Activated CD4-positive, alpha-beta T cell treated with anti-CD3 and anti-CD28 coated beads, Interleukin-10, Interleukin-2, amounts not matched to agents 100 ng/mL and 50 ng/mL, durations not matched to agents 16 hours and 8 hours (primary cell): ENCODE measurements at regions not wholly inside any gene's neighbourhood (a gene's known extent, or its start where the extent isn't known, plus 50 kb on each side); places are given as distances from the start of the nearest gene placed in this dataset.
"Not testable (repeated sequence)": the region's sequence is repeated elsewhere in the genome, so short reads cannot be mapped to it uniquely, and the experiment has no call there.

ENCODE experiments used
- DNase-seq: peaks from one replicate; pipeline ENCODE4 v3.0.0-alpha.2; 2020

DNA sequence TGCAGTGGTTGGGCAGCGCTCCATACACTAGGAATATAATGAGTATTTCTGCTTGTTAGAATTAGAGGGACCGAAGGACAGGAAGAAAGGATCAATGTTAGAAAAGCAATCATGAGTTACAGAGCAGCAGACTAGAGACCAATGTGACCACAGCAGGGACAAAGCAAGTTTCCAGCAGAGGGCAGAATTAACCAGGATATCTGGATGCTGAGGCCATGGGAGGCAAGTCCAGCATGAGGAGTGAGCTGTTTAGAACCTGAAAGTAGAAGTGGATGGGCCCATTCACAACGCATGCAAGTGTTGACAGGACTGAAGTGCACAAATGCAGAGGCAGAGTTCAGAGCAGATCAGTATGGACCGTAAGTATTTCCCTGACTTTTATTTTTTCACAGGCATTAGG, 910.4 kb upstream of the GYPC start:
- peak; percentile 0 for DNase-seq

DNA sequence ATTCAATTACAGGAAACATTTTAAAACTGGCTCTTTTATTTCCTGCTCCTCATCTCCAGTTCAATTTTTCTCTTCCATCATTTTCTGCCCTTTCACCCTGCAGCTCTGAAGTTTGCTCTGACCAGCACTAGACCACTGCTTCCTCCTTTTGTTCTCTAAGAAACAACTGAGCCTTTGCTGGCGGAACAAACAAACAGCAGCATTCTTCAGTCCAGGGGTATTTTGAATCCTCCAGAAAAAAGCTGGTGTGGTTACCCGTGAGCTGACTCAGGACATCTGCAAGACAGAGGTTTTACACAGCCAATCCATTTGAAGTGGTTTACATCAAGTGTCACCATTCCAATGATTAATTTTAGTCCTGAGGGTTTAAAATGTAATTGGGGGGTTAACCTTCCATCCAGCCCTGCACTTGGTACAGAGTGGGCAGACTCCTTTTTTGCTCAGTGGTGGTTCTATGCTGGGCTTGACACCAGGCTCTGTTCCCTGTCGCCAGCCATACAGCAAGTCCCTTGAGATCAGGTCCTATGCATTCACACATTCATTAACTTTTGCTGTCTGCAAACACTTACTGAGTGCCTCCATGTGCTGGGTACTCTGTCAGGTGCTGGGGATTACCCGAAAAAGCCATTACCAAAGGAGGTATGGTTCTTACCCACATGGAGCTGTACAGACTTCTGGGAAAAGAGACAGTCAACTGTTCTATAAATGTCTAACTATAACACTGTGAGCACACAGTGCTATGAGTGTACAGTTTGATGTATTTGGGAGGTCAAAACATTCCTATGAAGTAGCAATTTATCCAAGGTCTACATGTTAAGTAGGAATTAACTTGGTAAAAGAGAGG, 909.4 kb upstream of the GYPC start:
- no peak for DNase-seq

DNA sequence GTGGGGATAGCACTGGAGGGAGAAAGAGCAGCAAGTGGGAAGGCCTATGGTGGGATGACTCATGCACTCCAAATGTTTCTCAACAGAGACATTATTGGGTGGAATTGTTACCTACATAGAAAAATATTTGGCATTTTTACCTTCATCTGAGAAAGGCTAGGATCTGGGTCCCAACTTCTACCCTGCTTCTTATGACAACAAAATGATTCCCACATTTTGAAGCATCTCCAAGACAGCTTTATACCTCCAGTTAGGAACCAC, 908.9 kb upstream of the GYPC start:
- DNase-seq: no peak

DNA sequence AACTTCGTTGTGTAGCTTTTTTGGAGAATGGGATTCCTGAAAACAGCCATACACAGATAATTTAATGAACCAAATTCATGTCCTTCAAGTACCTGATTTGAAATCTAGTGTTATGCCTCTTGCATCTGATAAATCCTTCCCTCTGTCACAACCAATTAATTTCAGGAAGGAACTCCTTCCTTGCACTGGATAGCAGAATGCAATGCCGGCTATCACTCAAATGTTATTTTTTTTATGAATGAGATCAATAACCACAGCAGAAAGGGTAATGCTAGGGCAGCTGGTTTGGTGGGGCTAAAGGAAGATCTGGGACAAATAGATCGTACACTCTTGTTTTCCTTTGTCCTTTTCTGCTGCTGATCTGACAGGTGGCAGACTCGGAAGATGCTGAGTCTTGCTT, 899.5 kb upstream of the GYPC start:
- DNase-seq: no peak

DNA sequence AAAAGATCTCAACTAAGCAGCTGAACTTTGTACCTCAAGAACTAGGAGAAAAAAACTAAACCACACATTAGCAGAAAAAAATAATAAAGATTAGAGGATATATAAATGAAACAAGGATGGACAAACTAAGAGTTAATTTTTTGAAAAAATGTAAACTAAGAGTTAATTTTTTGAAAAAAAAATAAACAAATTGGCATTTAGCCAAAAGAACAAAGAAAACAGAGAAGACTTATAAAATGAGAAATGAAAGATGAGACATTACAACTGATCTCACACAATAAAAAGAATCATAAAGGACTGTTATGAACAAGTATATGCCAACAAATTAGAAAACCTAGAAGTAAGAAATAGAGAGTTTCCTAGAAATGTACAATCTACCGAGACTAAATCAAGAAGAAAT, 859.2 kb upstream of the GYPC start:
- DNase-seq: no peak

DNA sequence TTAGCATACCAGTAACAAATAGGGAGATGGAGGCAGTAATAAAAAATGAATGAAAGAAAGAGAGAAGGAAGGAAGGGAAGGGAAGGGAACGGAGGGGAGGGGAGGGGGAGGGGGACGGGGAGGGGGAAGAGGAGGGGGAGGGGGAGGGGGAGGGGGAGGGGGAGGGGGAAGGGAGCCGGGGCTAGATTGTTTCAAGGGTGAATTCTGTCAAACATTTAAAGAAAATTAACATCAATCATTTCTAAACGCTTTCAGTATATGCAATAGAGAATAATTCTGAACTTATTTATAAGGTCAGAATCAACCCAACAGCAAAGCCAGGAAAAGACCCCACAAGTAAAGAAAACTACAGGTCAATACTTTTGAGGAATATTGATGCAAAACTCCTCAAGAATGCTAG, 858.8 kb upstream of the GYPC start:
- no peak for DNase-seq

DNA sequence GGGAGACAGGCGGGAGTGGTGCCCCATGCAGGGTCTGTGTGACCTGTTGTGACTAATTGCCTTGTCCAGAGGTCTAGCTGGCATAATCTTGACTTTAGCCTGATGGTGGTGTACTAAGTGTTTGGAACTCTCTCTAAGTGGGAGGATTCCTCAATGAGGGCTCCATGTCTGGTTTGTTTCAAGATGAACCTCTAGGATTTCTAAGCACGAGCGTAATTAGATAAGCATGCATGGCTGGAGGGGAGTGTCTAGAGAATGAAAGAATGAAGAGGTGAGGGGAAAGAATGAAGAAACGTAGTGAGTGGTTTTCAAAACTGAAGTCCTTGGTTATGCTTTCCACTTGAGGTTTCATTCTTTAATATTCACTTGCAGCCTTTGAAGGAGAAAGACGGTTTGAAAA, 833.2 kb upstream of the GYPC start:
- DNase-seq: no peak

DNA sequence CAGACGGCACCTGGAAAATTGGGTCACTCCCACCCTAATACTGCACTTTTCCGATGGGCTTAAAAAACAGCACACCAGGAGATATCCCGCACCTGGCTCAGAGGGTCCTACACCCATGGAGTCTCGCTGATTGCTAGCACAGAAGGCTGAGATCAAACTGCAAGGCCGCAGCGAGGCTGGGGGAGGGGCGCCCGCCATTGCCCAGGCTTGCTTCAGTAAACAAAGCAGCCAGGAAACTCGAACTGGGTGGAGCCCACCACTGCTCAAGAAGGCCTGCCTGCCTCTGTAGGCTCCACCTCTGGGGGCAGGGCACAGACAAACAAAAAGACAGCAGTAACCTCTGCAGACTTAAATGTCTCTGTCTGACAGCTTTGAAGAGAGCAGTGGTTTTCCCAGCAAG, 830.2 kb upstream of the GYPC start:
- not testable (repeated sequence) for DNase-seq

DNA sequence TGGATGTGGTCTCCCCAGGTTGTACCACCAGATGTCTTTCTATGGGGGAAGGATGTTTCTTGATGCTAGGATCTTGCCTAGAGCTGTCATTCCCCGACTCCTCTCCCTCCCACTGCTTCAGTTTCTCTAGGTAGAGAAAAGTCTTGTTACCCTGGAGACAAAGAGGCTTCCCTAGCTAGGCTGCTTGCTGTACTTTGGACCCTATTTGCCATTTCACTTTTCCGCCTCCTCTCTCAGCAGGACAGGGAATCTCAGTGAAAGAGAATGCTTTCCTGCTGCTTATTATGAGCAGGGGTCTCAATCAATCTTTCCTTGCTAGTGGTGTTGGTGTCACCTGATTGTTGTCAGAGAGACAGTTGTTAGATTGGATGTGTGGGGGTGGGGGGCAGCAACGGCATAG, 818.8 kb upstream of the GYPC start:
- DNase-seq: no peak

DNA sequence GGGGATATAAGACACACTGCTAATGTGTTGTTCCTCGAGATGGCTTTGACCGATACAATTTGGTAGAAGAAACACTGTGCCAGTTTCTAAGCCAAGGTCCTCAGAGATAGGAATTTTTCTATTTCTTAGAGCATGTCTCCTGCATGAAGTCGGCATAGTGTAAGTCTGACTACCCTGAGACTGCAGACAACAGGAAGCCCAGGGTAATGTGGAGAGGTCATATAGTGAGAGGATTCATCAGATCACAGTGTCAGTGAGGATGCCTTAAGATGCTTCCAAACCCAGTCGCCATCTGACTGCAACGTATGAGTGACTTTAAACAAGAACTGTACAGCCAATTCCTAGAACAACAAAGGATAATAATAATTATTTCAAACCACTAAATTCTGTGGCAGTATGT, 818.3 kb upstream of the GYPC start:
- no peak for DNase-seq

DNA sequence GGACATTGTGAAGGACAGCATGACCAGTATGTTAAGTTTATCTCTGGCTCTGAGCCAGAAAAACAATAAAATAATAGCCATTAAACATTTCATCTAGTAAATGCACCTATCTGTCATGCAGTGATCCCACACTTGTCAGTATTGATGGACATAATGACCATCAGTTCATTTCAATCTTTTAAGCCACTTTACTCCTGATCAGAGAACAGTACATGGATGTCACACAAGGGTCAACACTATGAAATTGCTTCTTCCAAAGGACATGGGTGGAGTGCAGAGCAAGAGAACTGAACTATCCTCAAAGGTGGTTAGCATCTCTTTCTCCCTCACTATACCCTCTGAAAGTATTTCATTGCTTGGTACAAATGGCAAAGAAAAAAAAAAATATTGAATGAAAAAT, 816.0 kb upstream of the GYPC start:
- DNase-seq: no peak

DNA sequence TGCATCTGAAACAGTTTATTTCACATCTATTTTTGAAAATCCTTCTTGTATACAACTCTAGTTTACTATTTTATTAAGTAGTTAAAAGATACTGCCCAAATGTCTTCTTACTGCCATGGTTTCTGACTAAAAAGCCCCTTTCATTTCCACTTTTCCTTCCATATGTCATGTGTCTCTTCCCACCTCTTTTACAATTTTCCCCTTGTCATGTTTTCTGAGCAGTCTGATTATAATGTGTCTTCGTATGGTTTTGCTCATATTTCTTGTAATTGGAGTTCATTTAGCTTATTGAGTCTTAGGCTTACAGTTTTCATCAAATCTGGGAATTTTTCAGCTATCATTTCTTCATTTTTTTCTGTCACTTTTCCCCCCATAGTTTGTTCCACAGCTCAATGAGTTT, 813.9 kb upstream of the GYPC start:
- no peak for DNase-seq

DNA sequence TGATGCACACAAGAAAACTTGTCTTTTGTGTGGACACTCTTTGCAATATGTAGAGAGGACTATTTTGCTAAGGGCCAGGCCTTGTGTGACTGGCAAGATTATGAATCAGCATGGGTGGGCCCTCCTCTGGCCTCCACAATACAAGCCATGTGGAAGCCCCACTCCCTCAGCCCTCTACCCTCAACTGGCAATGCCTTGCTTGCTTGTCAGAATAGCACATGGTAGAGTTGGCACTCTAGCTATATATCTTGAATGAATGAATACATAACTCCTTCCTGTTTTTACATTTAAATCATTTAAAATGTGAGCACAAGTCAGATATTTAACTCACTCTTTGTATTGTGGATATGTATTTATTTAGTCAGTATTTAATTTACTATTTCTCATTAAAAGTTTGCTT, 805.4 kb upstream of the GYPC start:
- DNase-seq: no peak

DNA sequence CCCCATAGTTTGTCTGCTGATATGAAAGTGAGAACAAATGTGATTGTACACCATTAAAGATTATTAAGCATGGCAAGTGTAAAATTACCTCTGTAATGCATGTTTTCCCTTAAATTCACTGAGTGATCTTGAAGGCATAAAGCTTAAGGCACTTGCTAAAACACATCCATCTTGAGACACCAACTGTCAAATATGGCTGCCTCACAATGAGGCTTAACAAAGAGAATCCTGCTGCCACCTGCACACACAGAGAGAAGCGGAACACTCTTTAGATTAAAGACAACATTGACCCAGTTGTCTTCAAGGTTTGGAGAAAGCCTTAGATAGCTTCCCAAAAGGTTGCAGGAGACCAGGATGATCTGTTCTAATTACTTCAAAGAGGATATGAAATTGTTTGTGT, 803.6 kb upstream of the GYPC start:
- DNase-seq: no peak

DNA sequence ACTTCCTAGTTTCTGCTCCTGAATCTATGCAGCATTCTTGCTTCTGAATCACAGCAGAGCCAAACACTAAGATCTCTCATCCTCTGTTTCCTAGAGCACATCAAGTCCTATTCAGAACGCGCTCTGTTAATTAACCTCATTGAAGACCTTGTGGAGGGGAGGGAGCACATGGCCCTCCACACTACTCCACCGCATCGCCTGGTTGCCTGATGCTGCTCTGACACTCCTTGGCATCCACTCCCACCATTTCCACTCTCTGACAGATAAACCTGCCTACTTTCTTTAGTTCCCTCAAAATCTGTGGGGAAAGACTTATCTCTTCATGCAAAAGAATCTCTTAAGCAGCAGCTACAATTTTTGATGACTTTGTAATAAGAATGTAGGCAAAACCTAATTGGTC, 802.3 kb upstream of the GYPC start:
- DNase-seq: no peak

DNA sequence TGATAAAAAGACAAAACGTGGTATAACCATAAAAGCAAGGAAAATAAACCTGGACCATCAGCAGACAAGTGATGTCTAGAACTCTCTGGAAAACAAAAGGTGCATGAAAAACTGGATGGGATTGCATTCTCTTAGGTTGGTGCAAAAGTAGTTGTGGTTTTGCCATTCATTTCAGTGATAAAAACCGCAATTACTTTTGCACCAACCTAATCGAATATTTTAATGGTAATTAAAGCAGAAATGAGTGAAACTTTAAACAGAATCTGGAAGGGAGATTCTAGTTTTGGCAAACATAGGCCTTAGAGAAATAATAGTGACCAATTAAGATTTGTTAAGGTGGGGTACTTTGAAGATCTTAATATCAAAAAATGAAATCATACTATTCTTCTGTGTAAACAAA, 800.8 kb upstream of the GYPC start:
- DNase-seq: no peak

DNA sequence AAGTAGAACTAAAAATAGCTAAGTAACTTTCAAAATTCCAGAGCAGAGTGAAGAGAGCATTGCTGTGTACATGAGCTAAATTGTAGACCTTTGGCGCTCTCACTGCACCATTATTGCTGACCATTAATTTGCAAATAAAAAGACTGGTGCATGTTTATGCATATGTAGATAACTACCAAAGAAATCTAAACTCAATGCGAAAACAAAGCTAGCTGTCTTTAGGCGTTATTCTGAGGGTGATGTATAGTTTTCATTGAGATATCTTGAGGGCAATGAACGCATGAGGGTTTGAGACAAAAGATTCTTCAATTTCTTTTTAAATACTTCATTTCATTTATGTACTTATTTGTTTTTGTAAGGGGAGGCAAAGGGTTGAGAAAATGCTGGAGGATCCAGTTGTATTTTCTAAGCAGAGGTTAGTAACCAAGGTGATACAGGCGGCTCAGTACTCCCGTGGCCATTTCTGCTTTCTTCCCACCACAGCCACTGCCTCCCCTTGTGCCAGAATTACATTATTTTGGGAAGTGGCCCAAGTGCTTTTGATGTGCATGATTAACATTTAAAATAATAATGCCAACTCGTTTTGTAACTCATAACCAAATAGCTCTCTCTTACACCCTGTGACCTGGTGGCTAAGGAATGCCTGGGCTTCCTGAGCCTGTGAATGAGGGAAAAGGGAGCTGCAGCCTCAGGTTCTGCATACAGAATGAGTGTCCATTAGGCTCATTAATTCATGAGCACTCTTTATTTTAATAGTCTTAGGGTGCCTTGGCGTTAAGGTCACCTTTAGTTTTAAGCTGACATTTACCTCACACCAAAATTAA, 797.8 kb upstream of the GYPC start:
- no peak for DNase-seq

DNA sequence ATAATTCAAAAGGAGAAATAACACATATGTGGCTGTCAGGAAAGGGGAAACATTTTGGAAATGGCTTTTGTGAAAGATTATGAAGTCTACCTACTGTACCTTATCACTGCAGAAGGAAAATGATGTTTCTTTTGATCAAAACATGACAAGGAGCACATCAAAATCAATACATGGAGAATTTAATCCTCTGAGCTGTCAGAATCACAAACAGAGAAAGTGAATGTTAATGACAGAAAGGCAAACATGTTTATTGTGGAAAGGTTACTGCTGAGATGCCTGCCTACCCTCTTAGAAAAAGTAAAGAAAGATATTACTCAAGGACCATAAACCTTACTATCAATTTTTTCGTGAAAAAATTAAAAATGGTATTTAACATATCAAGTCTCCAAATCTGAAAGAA, 794.5 kb upstream of the GYPC start:
- no peak for DNase-seq

DNA sequence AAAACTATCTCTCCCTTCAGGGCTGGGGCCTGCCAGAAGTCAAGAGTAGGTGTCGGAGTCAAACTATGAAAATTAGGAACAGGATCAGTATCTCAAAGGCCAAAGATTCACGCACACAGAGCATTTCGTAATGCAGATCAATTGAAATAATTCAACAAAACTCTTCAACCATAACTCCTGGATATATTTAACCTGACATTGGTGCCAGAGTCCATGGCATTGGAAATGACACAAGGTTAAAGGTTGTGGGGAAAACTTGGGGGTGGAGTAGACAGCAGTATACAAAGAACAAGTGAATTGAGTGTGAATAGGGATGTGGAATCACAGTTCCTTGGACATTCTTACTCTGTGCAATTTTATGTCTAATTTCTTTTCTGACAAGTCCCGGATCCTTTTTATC, 788.0 kb upstream of the GYPC start:
- DNase-seq: no peak

DNA sequence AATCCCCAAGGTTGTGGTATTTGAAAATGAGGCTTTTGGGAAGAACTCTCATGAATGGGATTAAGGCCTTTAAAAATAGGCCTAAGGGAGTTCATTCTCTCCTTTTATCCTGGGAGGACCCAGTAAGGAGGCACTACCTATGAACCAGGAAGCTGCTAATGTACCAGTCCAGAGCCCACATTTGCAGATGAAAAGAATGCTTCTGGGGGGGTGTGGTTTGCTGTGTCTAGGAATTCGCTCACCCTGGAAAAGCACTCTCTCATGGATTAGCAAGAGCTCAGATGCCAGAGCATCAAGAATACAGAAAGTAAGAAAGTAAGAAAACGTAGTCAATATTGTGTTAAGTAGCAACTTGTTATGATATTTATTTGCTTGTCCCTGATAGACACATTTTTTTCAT, 785.7 kb upstream of the GYPC start:
- DNase-seq: no peak

DNA sequence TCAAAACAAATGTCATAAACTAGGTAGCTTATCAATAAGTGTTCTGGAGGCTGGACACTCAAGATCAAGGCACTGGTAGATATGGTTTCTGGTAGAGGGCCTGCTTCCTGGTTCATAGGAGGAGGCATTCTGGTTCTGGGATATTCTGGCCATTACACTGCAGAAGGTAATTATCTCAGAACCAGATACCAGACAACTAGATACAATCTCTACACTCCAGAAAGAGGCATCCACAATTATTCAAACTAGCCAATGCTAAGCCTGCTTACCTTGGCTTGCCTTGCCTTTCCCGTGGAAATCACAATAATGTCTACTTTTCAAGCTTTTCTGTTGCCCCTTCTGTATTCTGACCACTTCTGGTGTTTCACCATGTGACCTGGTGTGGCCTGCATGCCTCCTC, 785.2 kb upstream of the GYPC start:
- no peak for DNase-seq

DNA sequence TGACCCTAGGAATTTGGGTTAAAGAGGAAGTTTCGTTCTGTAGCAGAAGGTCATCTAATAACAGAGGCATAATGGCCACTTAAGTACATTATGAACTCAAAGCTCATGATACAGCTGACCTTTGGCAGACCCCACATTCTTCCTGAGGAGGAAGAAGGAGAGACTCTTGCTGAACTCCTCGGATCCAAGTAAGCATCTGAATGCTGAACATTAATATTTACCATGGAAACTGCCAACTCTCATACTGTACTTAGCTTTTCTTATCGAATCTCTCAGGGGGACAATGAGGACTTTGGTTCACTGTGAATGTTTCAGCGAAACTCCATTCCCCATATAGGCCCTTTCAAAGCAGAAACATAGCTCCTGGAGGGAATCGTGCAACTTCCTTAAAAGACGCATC, 781.4 kb upstream of the GYPC start:
- DNase-seq: no peak

DNA sequence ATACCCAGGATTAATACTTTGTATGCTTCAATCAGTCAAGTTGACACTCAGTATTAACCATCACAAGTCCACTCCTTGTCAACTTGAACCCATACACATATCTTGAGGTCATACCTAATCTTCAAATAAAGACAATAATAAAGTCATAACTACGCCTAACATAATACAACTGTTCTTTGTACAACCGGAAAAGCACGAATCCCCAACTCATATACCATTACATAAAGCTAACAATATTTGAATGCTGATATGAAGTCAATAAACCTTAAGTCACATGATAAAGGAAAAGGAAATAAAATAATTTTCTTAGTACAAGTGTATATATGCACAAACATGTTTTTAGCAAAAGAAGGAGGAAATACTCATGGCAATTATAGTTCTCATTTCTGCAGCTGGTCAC, 770.6 kb upstream of the GYPC start:
- DNase-seq: no peak

DNA sequence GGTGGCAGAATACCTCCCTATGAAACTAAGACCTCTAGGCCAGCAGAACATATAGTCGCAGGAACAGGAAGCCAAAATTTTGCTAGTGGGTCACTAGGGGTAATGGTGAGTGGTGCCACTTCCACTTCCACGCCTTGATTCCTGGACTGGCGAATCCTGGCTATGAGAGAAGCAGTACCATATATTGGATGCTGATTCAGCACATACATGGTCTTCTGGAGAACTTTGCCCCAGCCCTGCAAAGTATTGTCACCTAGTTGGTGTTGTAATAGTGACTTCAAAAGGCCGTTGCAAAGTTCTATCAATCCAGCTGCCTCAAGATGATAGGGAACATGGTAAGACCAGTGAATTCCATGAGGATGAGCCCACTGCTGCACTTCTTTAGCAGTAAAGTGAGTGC, 769.8 kb upstream of the GYPC start:
- no peak for DNase-seq

DNA sequence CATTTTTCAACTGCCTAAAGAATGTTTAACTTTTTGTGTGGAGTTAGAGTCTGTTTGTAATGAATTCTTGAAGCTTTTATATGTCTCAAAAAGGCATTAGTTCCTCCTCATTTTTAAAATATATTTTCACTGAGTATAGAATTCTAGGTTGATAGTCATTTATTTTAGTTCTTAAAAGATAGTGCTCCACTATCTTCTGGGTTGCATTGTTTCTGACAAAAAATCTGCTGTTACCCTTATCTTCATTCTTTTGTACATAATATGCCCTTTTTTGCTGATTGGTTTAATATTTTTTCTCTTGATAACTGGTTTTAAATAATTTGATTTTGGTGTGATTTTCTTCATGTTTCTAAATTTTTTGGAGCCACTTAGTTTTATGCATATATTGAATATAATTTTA, 754.7 kb upstream of the GYPC start:
- no peak for DNase-seq
